HS-5 (cell line): ENCODE measurements at regions not wholly inside any gene's neighbourhood (a gene's known extent, or its start where the extent isn't known, plus 50 kb on each side); places are given as distances from the start of the nearest gene placed in this dataset.

Experiments
- DNase-seq: peaks from one replicate; pipeline ENCODE4 v3.0.0-alpha.2; 2012; ENCODE audit warnings: low read depth

GRCh38 chr6:138550346-138550767, 51.1 kb upstream of the NHSL1 start:
- no peak for DNase-seq

GRCh38 chr6:138554146-138554545, 54.9 kb upstream of the NHSL1 start:
- DNase-seq, result no peak

GRCh38 chr6:138555421-138555988, 56.2 kb upstream of the NHSL1 start:
- DNase-seq, result peak; percentile 10

- DNase-seq, result no peak
Observed at GRCh38 chr6:138557147-138557546, 57.9 kb upstream of the NHSL1 start.

- no peak for DNase-seq
Observed at GRCh38 chr6:138559143-138559542, 59.8 kb upstream of the NHSL1 start.

- DNase-seq, result no peak
Observed at GRCh38 chr6:138560130-138560860, 61.0 kb upstream of the NHSL1 start.

GRCh38 chr6:138562691-138563090, 63.4 kb upstream of the NHSL1 start:
- DNase-seq, result no peak

- DNase-seq, result no peak
Observed at GRCh38 chr6:138563231-138563630, 63.9 kb upstream of the NHSL1 start.

GRCh38 chr6:138563650-138564049, 64.4 kb upstream of the NHSL1 start:
- DNase-seq, result no peak

GRCh38 chr6:138564170-138564721, 65.0 kb upstream of the NHSL1 start:
- DNase-seq, result no peak

GRCh38 chr6:138567052-138567451, 67.8 kb upstream of the NHSL1 start:
- DNase-seq, result no peak

- DNase-seq, result no peak
Observed at GRCh38 chr6:138568997-138569396, 69.7 kb upstream of the NHSL1 start.

- DNase-seq, result no peak
Observed at GRCh38 chr6:138569554-138569953, 70.3 kb upstream of the NHSL1 start.

GRCh38 chr6:138569970-138570724, 70.9 kb upstream of the NHSL1 start:
- no peak for DNase-seq

- no peak for DNase-seq
Observed at GRCh38 chr6:138570725-138571029, 71.4 kb upstream of the NHSL1 start.

- DNase-seq, result no peak
Observed at GRCh38 chr6:138571181-138571580, 71.9 kb upstream of the NHSL1 start.

- no peak for DNase-seq
Observed at GRCh38 chr6:138571585-138572166, 72.4 kb upstream of the NHSL1 start.

GRCh38 chr6:138572167-138572875, 73.0 kb upstream of the NHSL1 start:
- DNase-seq, result no peak

- DNase-seq, result no peak
Observed at GRCh38 chr6:138572885-138573284, 73.6 kb upstream of the NHSL1 start.

GRCh38 chr6:138575257-138575656, 76.0 kb upstream of the NHSL1 start:
- DNase-seq, result no peak

- no peak for DNase-seq
Observed at GRCh38 chr6:138576313-138576712, 77.0 kb upstream of the NHSL1 start.
